ENCODE measurements at regions not wholly inside any gene's neighbourhood (a gene's known extent, or its start where the extent isn't known, plus 50 kb on each side); places are given as distances from the start of the nearest gene placed in this dataset.

GRCh38 chr18:78825168-78825567, 154.4 kb upstream of the SALL3 start:
- TF ChIP-seq CTCF (conservative IDR thresholded peaks at IDR 0.05 in 1 of 2, IDR thresholded peaks at IDR 0.05 in 1 of 2; ENCODE audit: low read depth in 1 of 2, low read length in 2 of 2): no peak
- no peak for TF ChIP-seq EZH2 (IDR thresholded peaks at IDR 0.05; ENCODE audit: low read length, missing control alignments)

Data from fibroblast of lung (primary cell).